NCI-H2227 (cell line): ENCODE measurements at regions not wholly inside any gene's neighbourhood (a gene's known extent, or its start where the extent isn't known, plus 50 kb on each side); places are given as distances from the start of the nearest gene placed in this dataset.

ENCODE experiments used
- DNase-seq: peaks from one replicate; lab custom pipeline; 2025; ENCODE audit not compliant: unreplicated experiment; lab: John Stamatoyannopoulos, UW

GRCh38 chr4:108337923-108338322 is 169.2 kb upstream of the LEF1 start:
- no peak for DNase-seq

GRCh38 chr4:108336076-108336475 is 167.3 kb upstream of the LEF1 start:
- no peak for DNase-seq

DNA sequence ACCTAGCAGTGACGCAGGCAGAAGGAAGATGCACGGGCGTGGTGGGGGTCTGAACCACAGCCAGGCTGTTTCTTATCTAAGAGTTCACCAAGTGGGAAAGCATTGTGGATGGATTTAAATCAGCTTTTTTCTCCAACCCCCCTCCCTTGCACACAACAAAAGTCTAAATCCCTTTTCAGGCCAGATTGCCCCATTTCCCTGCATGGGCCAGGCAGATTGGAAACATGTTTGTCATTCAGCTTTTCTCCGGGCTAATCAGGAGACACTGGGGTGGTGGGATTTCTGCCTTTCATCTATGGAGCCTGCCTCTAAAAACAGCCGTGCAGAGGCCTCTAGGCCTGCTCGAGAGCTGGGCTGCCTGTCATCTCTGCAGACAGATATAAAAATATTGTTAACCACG is 166.3 kb upstream of the LEF1 start:
- DNase-seq = no peak

DNA sequence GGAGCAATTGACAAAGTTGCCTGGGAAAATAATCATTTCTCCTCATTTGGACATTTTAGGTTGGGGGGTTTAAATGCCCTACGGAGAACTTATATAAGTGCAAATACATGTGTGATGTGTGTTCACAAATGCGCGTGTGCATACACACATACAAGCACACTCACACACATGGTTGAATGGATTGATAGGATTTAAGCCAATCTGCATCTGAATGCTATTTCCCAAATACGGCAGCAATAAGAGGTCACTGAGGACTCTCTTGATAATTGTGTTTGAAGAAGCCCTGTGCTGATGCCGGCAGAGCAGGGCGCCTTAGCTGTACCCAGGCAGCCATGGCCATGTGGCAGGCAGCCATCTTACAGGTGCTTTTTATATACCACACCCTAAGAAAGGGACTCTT is 165.3 kb upstream of the LEF1 start:
- DNase-seq = no peak

DNA sequence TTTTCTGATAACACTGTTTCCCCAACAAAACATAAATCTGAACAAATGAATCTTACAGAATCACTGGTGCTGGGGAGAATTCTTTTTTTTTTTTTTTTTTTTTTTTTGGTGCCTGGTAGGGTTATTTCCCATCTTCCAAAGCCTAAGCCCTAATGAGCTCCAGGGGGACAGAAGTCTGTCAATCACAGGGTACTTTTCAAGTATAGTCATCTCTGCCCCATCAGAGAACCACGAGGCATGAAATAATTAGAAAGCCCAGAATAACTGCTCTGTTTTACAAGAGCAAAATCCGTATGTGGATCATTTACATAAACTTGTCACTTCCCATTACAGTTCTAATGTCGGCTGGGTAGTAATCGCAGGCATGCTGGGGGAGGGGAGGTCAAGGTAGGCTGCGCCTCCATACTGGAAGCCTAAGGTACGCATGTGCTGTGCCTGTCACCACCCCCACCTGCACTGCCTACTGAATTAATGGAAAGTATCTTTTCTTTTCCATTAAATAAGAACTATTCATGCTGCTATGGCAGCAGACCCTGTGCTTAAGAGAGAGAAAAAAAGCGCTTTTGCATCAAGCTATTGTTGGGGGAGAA is 164.7 kb upstream of the LEF1 start:
- DNase-seq = no peak

- DNase-seq = no peak
Measured at GRCh38 chr4:108331905-108332632, 163.3 kb upstream of the LEF1 start.

- DNase-seq = no peak
Measured at GRCh38 chr4:108328383-108328732, 159.6 kb upstream of the LEF1 start.

DNA sequence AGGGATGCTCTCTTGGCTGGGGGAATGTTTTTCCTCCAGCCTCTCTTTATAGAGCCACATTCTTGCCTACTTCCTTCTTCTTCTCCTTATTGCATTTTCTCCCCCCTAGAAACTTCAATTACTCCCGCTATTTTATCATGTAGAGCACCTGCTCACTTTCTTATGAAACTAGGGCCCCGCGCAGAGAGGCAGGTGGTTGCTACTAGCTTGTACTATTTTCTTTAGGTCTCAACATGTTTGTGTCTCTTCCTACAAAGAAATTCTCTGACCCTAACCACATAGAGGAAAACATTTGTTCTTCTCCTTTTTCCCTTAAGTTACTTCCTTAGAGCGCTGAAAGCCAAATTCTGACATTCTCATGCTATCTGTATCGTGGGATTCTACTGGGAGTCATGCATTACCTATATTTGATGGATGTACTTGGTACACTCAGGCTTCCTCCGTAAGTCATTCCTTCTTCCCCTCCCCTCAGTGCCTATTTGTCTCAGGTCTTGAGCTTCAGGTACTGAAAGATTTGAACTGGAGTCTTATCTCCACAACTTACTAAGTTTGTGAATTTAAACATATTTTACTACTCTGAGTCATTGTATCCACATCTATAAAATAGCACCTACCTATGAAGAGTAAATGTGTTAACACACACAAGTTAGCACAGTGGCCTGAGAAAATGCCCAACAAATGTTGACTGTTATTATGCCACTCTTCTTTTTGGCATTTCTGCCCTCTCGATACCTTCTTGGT is 159.1 kb upstream of the LEF1 start:
- DNase-seq = no peak

DNA sequence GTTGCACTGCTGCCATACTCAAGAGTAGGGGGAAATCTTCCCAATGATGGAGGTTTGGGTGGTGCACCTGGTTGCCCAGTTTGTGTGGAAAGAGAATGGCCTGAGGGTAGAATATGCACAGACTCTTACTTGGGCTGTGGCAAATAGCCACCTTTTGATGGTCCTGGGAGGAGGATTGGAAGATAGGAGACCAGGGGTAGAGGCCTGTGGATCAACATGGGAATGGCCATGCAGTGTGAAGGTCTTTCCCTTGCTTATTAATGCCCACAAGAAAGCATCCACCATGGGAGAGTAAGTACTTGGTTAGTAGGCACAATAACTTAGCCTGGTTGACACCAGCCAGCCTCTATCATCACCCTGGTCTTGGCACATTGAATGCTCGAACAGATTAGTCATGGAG is 156.8 kb upstream of the LEF1 start:
- no peak for DNase-seq

- DNase-seq = no peak
Measured at GRCh38 chr4:108324450-108324849, 155.7 kb upstream of the LEF1 start.

- DNase-seq = no peak
Measured at GRCh38 chr4:108322497-108322896, 153.8 kb upstream of the LEF1 start.

DNA sequence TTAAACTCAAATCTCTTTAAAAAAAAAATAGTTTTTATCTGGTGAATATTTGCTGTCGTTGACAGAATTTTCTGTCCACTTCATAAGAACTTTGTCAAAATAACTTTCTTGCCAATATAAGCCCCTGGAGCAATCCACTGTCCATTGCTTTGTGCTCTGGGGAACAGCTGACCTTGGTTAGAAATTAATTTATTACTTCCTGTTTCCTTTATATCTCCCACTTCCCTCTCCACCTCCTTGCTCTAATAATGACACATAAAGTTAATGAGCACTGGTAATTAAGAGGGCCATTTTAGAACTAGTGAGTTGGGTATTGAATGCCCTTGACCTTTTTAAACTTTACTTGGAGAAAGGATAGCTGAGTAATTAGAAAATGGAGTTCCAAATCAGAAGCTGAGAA is 151.3 kb upstream of the LEF1 start:
- DNase-seq = no peak

- no peak for DNase-seq
Measured at GRCh38 chr4:108317377-108317776, 148.6 kb upstream of the LEF1 start.

- no peak for DNase-seq
Measured at GRCh38 chr4:108315694-108316093, 147.0 kb upstream of the LEF1 start.

DNA sequence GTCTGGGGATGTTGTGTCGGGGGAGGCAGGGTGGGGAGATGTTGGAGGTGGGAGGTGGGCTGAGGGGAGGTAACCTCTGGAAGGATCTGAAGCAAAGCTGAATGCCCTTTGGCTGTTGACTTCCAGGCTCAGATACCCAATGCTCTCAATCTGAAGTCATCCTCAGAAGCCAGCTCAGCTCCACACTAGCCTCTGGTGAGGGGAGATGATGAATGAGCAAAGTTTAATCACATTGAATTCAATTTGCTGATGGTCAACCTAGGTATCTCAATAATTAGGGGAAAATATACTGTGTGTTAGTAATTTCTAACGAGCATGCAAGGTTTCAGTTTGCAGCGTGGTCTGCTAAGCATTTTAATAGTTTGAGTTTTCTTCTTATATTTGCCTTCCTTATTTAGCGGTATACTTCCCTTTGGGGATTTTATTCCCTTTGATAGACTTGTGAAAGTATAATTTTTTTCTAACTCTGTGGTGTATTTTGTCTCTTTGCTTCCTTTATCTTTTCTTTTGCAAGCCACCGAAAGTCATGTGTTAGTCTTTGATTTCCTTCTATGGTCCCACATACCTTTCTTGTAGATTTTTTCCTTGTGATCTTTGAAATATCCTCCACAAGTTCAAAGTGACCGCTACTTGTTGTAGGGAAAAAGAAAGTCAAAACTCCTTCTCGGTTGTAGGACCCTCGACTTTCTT is 146.3 kb upstream of the LEF1 start:
- DNase-seq = no peak

GRCh38 chr4:108313546-108314339 is 145.0 kb upstream of the LEF1 start:
- no peak for DNase-seq

GRCh38 chr4:108311313-108311712 is 142.6 kb upstream of the LEF1 start:
- no peak for DNase-seq

DNA sequence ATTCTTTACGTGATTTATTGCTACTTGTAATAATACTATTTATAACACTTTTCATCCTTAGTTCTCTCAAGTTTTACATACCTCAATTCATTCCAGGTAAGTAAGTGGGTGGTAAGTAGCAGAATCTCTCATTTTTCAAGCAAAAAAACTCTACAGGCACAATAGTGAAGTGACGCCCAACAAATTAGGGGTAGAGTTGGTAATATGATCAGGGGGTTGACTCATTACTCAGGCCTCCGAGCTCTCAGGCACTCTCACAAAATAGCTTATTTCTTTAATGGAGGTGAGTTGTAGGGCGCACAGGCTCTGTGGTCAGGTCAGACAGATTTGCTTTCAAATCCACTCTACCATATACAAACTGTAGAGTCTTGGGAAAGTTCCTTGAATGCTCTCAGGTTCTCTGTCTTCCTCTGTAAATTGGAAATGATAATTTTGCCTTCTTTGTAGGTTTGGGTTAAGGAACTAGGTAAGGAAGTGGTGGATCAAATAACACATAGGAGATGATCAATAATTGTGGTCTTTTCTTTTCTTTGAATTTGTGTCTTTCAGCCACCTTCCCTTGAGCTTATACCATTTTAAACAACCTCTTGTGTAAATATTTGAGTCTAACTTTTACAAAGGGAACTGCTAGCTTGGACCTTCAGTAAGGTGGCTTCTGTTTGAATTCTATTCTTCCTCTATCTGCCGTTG is 134.9 kb upstream of the LEF1 start:
- DNase-seq = no peak

DNA sequence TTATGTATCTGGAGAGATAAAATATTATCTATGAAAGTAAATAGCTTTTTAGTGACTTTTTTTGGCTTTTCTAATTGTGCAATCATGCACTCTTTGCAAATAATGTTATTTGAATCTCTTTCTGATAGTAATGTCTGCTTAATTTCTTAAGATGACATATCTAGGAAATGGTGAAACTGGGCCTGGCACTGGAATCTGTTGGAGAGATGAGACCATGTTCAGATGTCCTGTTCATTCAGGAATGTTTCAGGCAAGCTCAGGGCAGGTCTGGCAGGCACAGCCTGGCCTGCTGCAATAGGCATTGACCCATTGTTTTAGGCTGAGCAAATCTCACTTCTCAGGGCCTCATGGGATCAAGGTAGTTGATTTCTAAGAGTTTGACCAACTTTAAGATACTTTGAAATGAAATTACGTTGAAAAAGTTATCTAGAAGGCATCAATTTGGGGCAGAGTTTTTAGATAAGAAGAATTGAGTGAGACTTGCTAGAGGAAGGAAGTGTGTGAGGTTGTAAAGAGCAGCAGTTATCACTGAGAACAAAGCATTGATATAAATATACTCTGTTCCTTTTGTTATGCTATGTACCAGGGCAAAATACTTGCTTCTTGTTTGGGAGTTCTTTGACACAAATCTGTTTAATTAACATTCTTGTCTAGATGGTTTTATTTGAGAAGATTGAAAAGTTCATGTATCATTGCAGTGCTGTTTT is 133.0 kb upstream of the LEF1 start:
- no peak for DNase-seq

- DNase-seq = no peak
Measured at GRCh38 chr4:108297605-108298004, 128.9 kb upstream of the LEF1 start.
